Retinal pigment epithelial cell (primary cell): ENCODE measurements at regions not wholly inside any gene's neighbourhood (a gene's known extent, or its start where the extent isn't known, plus 50 kb on each side); places are given as distances from the start of the nearest gene placed in this dataset.

Experiments
- DNase-seq: peaks from one replicate; pipeline ENCODE4 v3.0.0-alpha.2; 2010; ENCODE audit warnings: low read depth
- H3K4me3 ChIP-seq: 2 replicates; pipeline ENCODE4 v1.5.1; 2011; ENCODE audit warnings: mild to moderate bottlenecking, low read length, control low read depth, moderate library complexity
- TF ChIP-seq, protein P1 (sequence below): conservative IDR thresholded peaks from 2 replicates; pipeline ENCODE4 v1.5.1; 2011; ENCODE audit warnings: low read depth, low read length, control low read depth, inconsistent platforms

DNA sequence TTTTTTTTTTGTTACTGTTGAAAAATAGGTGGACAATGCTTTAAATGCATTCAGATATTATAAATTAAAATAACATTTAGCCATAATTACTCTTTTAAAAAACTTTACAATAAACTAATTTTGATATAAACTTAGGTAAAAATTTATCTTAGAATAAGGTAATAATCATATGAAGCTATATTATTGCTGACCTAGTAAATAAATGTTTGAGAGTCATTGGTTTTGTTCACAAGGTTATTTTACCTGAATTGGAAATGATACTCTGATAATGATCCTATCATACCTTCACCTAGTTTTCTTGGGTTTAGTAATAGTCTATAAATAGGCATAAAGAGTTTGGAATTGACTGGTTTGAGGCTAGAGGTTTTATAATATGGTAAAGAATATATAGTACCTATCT lies 1076.4 kb upstream of the CDH6 start:
- TF ChIP-seq, protein P1, sequence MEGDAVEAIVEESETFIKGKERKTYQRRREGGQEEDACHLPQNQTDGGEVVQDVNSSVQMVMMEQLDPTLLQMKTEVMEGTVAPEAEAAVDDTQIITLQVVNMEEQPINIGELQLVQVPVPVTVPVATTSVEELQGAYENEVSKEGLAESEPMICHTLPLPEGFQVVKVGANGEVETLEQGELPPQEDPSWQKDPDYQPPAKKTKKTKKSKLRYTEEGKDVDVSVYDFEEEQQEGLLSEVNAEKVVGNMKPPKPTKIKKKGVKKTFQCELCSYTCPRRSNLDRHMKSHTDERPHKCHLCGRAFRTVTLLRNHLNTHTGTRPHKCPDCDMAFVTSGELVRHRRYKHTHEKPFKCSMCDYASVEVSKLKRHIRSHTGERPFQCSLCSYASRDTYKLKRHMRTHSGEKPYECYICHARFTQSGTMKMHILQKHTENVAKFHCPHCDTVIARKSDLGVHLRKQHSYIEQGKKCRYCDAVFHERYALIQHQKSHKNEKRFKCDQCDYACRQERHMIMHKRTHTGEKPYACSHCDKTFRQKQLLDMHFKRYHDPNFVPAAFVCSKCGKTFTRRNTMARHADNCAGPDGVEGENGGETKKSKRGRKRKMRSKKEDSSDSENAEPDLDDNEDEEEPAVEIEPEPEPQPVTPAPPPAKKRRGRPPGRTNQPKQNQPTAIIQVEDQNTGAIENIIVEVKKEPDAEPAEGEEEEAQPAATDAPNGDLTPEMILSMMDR: no peak
- DNase-seq: no peak
- no peak overlapping the region for H3K4me3 ChIP-seq

DNA sequence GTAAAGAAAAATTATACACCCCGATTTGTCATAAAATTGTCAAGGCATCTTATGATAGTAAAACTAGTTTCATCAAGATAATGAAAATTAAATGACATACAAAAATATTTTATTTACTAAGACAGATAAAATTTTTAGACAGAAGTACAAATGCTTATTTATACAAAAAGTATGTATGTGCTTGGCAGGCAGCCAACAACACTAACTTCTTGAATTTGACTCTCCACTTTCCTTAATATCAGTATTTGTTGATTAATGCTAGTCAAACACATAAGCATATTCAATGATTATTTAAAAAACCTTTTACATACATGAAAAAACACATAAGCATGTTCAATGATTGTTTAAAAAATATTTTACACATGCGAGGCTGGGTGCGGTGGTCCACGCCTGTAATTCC lies 1079.9 kb upstream of the CDH6 start:
- no peak overlapping the region for H3K4me3 ChIP-seq
- TF ChIP-seq, protein P1: no peak
- no peak for DNase-seq

DNA sequence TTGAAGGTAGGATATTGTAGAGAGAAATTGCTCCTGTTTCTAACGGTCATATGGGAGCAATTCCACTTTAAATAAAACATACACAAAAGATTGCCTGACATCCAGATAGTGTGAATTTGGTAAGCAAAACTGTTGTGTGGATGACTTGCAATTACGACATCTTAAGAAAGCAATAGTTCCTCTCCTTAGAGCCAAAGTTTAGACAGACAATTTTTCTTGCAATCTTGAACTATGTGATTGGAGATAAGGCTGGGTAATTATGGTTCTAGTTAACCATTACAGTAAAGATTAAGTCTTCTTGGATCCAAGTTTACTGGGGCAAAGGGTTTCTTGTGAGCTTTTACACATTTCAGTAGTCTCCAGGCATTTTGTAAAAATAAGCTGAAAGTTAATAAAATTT lies 1080.6 kb upstream of the CDH6 start:
- DNase-seq: no peak
- TF ChIP-seq, protein P1: no peak
- H3K4me3 ChIP-seq: no peak overlapping the region

DNA sequence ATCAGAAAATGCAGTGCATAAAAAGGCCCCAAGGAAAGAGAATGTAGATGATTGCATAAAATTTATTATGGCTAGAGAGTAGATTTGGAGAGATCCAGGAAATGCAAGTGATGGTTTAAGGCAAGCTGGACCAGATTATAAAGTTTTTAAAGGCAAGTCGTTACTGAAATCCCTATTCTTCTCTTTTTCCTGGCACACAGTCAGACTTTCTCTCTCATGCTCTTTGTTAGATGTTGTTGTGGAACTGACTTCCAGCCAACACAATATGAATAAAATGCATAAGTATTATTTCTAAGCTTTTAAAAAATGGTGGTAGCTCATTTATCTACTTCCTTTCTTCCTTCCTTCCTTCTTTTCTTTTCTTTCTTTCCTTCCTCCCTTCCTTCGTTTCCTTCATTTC lies 1085.4 kb upstream of the CDH6 start:
- no peak for DNase-seq
- H3K4me3 ChIP-seq: no peak overlapping the region

DNA sequence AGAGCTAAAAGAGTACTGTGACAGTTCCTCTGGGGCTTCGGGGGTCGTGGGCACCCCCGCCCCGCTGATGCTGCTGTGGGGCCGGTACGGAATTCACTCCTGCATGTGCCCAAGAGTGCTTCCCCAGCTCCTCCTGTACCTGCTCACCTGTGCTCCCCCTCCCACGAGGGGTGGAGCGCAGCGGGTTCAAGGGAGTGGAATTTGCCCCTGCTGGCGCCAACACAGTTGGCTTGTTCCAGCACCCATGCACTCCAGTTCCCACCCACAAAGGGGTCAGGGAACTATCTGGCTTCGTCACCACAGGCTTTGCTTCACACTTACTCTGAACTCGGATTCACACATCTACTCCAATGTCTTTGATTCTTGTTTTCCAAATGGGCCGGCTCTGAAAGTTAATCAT lies 1086.9 kb upstream of the CDH6 start:
- TF ChIP-seq, protein P1: no peak
- H3K4me3 ChIP-seq: no peak overlapping the region
- no peak for DNase-seq

More for the DNA sequence above, 1085.4 kb upstream of the CDH6 start:
- TF ChIP-seq, protein P1: no peak

DNA sequence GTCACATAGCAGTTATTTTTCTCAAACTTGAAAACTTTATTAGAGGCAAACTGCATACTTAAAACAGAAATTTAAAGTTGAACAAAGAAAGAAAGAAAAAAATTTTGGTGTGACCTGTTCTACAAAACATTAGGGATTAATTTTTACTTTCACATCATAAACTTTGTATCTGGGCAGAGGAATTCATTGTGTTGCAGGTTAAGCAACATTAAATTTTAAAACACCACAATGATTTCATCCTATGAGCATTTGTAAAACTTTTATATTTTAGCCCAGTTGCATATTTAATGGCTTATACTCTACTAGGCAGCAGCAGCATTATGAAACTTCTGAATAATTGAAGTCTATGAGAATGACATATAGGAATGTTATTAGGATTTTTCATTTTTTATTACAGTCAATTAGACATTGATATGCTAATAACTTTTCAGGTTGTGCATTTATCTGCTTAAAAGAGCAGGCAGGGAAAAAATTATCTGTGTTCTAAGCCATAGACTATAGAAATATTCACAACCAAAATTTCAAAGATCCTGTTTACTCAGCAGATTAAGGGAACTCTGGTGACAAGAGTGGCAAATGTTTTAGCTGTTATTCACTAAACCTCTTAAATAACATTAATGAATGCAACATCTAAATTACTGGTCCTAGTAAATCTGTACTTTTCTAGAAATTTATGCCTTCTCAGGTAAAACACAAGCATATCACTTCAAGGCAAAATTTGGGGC lies 1088.5 kb upstream of the CDH6 start:
- TF ChIP-seq, protein P1: no peak
- peak; percentile 70 for DNase-seq
- H3K4me3 ChIP-seq: no peak overlapping the region

DNA sequence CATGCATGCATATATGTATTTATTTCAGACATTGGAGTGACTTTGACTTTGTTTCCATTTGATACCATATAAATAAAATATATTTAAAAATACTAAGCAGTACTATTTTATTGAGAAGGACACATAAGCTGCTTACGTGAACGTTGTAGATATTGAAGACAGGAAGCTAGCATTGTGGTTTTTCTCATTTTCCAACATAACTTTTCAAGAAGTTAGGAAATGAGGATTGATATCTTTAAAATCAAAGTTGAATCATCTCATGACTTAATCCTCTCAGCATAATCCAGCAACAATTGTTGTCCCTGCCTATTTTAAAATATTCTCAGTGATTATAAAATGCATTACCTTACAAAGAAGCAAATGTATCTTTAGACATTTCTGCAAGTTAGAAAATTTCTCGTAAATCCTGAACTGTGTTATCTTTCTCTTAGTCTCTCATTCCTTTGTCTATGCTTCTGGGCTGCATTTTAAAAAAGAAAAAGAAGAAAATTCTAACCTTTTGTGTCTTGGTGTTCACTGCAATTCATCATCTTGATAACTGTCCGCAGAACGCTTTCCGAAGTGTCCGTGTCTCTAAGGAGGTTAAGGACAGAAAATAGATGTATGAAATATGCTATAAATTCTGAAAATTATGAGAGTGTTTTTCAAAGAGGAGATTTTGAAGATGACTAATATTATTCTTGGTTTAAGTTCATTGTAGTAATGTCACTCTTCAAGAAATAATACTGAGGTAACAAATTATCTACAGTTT lies 1089.9 kb upstream of the CDH6 start:
- H3K4me3 ChIP-seq: no peak overlapping the region
- no peak for DNase-seq
- TF ChIP-seq, protein P1: no peak
